Suprapubic skin (tissue), 4 donors: ENCODE measurements at regions not wholly inside any gene's neighbourhood (a gene's known extent, or its start where the extent isn't known, plus 50 kb on each side); places are given as distances from the start of the nearest gene placed in this dataset.

Experiments
- DNase-seq, 2 donors: peaks; one replicate each; pipeline ENCODE4 v3.0.0-alpha.2; 2019; ENCODE audit warnings: low spot score in 2 of 2
- H3K27ac ChIP-seq: fragments of 200-600 bp; sonication (generic); one replicate; pipeline ENCODE4 v1.5.1; 2019
- H3K27me3 ChIP-seq: fragments of 200-600 bp; sonication (generic); one replicate; pipeline ENCODE4 v1.5.1; 2019
- H3K36me3 ChIP-seq: fragments of 200-600 bp; sonication (generic); one replicate; pipeline ENCODE4 v1.5.1; 2019
- H3K4me1 ChIP-seq: fragments of 200-600 bp; sonication (generic); one replicate; pipeline ENCODE4 v1.5.1; 2019
- H3K4me3 ChIP-seq: fragments of 200-600 bp; sonication (generic); one replicate; pipeline ENCODE4 v1.5.1; 2019; ENCODE audit warnings: mild to moderate bottlenecking
- H3K9me3 ChIP-seq: fragments of 200-600 bp; sonication (generic); one replicate; pipeline ENCODE4 v1.5.1; 2019
- CTCF ChIP-seq, 2 donors: fragments of 200-600 bp in 1 of 2; fragments of 450-650 bp in 1 of 2; sonication (generic) in 1 of 2; IDR thresholded peaks; one replicate each; pipeline ENCODE4 v1.5.1; 2016 to 2019; ENCODE audit warnings: antibody characterized with exemption in 2 of 2, mild to moderate bottlenecking in 1 of 2, moderate library complexity in 1 of 2
- EP300 ChIP-seq: sonication (generic); formaldehyde crosslinking; IDR thresholded peaks from one replicate; pipeline ENCODE4 v1.6.1; 2017; ENCODE audit warnings: antibody characterized with exemption
- POLR2A ChIP-seq, 2 donors: fragments of 450-650 bp; IDR thresholded peaks; one replicate each; pipeline ENCODE4 v1.6.1; 2017; ENCODE audit warnings: antibody characterized with exemption in 2 of 2, mild to moderate bottlenecking in 2 of 2, moderate library complexity in 2 of 2
- POLR2AphosphoS5 ChIP-seq, 3 donors: sonication (generic); formaldehyde crosslinking; IDR thresholded peaks; one replicate each; pipeline ENCODE4 v1.6.1; 2017; ENCODE audit warnings: antibody characterized with exemption in 3 of 3
- WGBS: methylation state at CpG from one replicate; pipeline ENCODE4 v1.1.5; 2018; 5-methylcytosine and 5-hydroxymethylcytosine counted together

- TF ChIP-seq POLR2A (IDR thresholded peaks at IDR 0.05) (no peak), POLR2AphosphoS5 (IDR thresholded peaks at IDR 0.05) (no peak), EP300 (no peak), CTCF (IDR thresholded peaks at IDR 0.05) (no peak)
- peaks cover 70% of the 10 kb centered on the region for H3K27me3 ChIP-seq
- H3K4me1 ChIP-seq, result no peaks in the 10 kb centered on the region
- peaks cover 6% of the 10 kb centered on the region for H3K9me3 ChIP-seq
- 78% methylated on average over 13 of the region's 22 CpGs for WGBS
- no peak overlapping the region for H3K27ac ChIP-seq
- H3K4me3 ChIP-seq, result no peak overlapping the region
- peak; percentile 25 to 47 for DNase-seq
- no peaks in the 10 kb centered on the region for H3K36me3 ChIP-seq
These were observed 278.2 kb downstream of the BRD1 start for GRCh38 chr22:49549256-49550140.

- H3K36me3 ChIP-seq, result no peaks in the 10 kb centered on the region
- no peaks in the 10 kb centered on the region for H3K4me1 ChIP-seq
- H3K27ac ChIP-seq, result no peak overlapping the region
- no peak for TF ChIP-seq EP300
- TF ChIP-seq POLR2AphosphoS5 (IDR thresholded peaks at IDR 0.05), result no peak
- no peak for TF ChIP-seq CTCF (IDR thresholded peaks at IDR 0.05)
- no peak for TF ChIP-seq POLR2A (IDR thresholded peaks at IDR 0.05)
- H3K27me3 ChIP-seq, result peaks cover 62% of the 10 kb centered on the region
- H3K4me3 ChIP-seq, result no peak overlapping the region
- H3K9me3 ChIP-seq, result peaks cover 6% of the 10 kb centered on the region
- DNase-seq, result peak; percentile 38 to 39
- WGBS, result 43% methylated on average over 17 of the region's 17 CpGs
These were observed 279.1 kb downstream of the BRD1 start for GRCh38 chr22:49548356-49549202.

- H3K4me3 ChIP-seq, result no peak overlapping the region
- peaks cover 6% of the 10 kb centered on the region for H3K9me3 ChIP-seq
- H3K36me3 ChIP-seq, result no peaks in the 10 kb centered on the region
- 68% methylated on average over 16 of the region's 16 CpGs for WGBS
- DNase-seq, result peak; percentile 28 to 52
- no peaks in the 10 kb centered on the region for H3K4me1 ChIP-seq
- peaks cover 57% of the 10 kb centered on the region for H3K27me3 ChIP-seq
- TF ChIP-seq POLR2AphosphoS5 (IDR thresholded peaks at IDR 0.05) (no peak), EP300 (no peak), POLR2A (IDR thresholded peaks at IDR 0.05) (no peak), CTCF (IDR thresholded peaks at IDR 0.05) (no peak)
- no peak overlapping the region for H3K27ac ChIP-seq
These were observed 279.9 kb downstream of the BRD1 start for GRCh38 chr22:49547751-49548239.

GRCh38 chr22:49546811-49547585 lies 280.7 kb downstream of the BRD1 start:
- WGBS, result 84% methylated on average over 13 of the region's 16 CpGs
- no peaks in the 10 kb centered on the region for H3K4me1 ChIP-seq
- no peaks in the 10 kb centered on the region for H3K36me3 ChIP-seq

More at GRCh38 chr22:49546811-49547585, 280.7 kb downstream of the BRD1 start:
- no peak overlapping the region for H3K4me3 ChIP-seq
- DNase-seq, result peak; percentile 32 to 47
- peaks cover 6% of the 10 kb centered on the region for H3K9me3 ChIP-seq
- peaks cover 55% of the 10 kb centered on the region for H3K27me3 ChIP-seq
- no peak overlapping the region for H3K27ac ChIP-seq
- TF ChIP-seq CTCF (IDR thresholded peaks at IDR 0.05) (no peak), POLR2AphosphoS5 (IDR thresholded peaks at IDR 0.05) (no peak), POLR2A (IDR thresholded peaks at IDR 0.05) (no peak), EP300 (no peak)
